HG03565 (cell line): ENCODE measurements at regions not wholly inside any gene's neighbourhood (a gene's known extent, or its start where the extent isn't known, plus 50 kb on each side); places are given as distances from the start of the nearest gene placed in this dataset.

Source experiments
- ATAC-seq: cut with Tn5 transposase; IDR thresholded peaks from one replicate; pipeline ENCODE4 v1.9.1; 2021; ENCODE audit warnings: mild to moderate bottlenecking, moderate library complexity; ENCODE audit not compliant: unreplicated experiment

GRCh38 chr5:173557123-173557903 is 59.1 kb downstream of the BOD1 start:
- ATAC-seq, result no peak

GRCh38 chr5:173556142-173557028 is 60.1 kb downstream of the BOD1 start:
- ATAC-seq, result no peak

- ATAC-seq, result no peak
Observed at GRCh38 chr5:173554989-173555705, 61.3 kb downstream of the BOD1 start.

- no peak for ATAC-seq
Observed at GRCh38 chr5:173554038-173554955, 62.2 kb downstream of the BOD1 start.

- ATAC-seq, result no peak
Observed at GRCh38 chr5:173550641-173551040, 65.8 kb downstream of the BOD1 start.

- ATAC-seq, result no peak
Observed at GRCh38 chr5:173549644-173550043, 66.8 kb downstream of the BOD1 start.

GRCh38 chr5:173547579-173547978 is 68.9 kb downstream of the BOD1 start:
- peak; percentile 79 for ATAC-seq

- no peak for ATAC-seq
Observed at GRCh38 chr5:173542964-173543363, 73.5 kb downstream of the BOD1 start.

- no peak for ATAC-seq
Observed at GRCh38 chr5:173542159-173542558, 74.3 kb downstream of the BOD1 start.

GRCh38 chr5:173538654-173539053 is 77.8 kb downstream of the BOD1 start:
- no peak for ATAC-seq

GRCh38 chr5:173538018-173538417 is 78.4 kb downstream of the BOD1 start:
- ATAC-seq, result no peak

GRCh38 chr5:173537228-173537627 is 79.2 kb downstream of the BOD1 start:
- ATAC-seq, result no peak

- ATAC-seq, result no peak
Observed at GRCh38 chr5:173535976-173536639, 80.3 kb downstream of the BOD1 start.

GRCh38 chr5:173535166-173535975 is 81.1 kb downstream of the BOD1 start:
- ATAC-seq, result no peak

- ATAC-seq, result no peak
Observed at GRCh38 chr5:173534664-173535063, 81.8 kb downstream of the BOD1 start.

GRCh38 chr5:173534031-173534430 is 82.4 kb downstream of the BOD1 start:
- ATAC-seq, result no peak

- no peak for ATAC-seq
Observed at GRCh38 chr5:173532689-173533250, 83.7 kb downstream of the BOD1 start.

- no peak for ATAC-seq
Observed at GRCh38 chr5:173531863-173532262, 84.6 kb downstream of the BOD1 start.

GRCh38 chr5:173530547-173530946 is 85.9 kb downstream of the BOD1 start:
- ATAC-seq, result no peak
